MCF 10A (cell line): ENCODE measurements at regions not wholly inside any gene's neighbourhood (a gene's known extent, or its start where the extent isn't known, plus 50 kb on each side); places are given as distances from the start of the nearest gene placed in this dataset.

ENCODE experiments used
- BruUV-seq: library from RNA; stranded (reverse); fragments of 400-500 nt; replicated peaks from 2 replicates; lab custom pipeline; 2021; lab: Mats Ljungman, UMichigan
- CTCF ChIA-PET: fragments of 300-600 bp; sonication (Branson Sonifier 250); formaldehyde crosslinking; extraction: SDS; loops from one replicate; lab custom pipeline; 2021; ENCODE audit warnings: antibody characterized with exemption, inconsistent platforms; lab: Yijun Ruan, JAX
- POLR2A ChIA-PET: fragments of 300-600, 350-650 bp; sonication (Branson Sonifier 250); formaldehyde crosslinking; extraction: SDS; loops from one replicate; lab custom pipeline; 2020; ENCODE audit warnings: antibody characterized with exemption, inconsistent platforms; lab: Yijun Ruan, JAX
- DNase-seq: peaks from one replicate; pipeline ENCODE4 v3.0.0-alpha.2; 2018; ENCODE audit not compliant: unreplicated experiment
- H3K27ac Mint-ChIP-seq: one replicate; pipeline ENCODE4 v1.8.0; 2022; ENCODE audit warnings: mild to moderate bottlenecking, low read depth, mixed read lengths; ENCODE audit not compliant: unreplicated experiment
- H3K27me3 Mint-ChIP-seq: one replicate; pipeline ENCODE4 v1.8.0; 2022; ENCODE audit warnings: mixed read lengths; ENCODE audit not compliant: insufficient read depth, unreplicated experiment
- H3K36me3 Mint-ChIP-seq: one replicate; pipeline ENCODE4 v1.8.0; 2022; ENCODE audit warnings: mild to moderate bottlenecking, moderate library complexity, mixed read lengths; ENCODE audit not compliant: insufficient read depth, unreplicated experiment
- H3K4me1 Mint-ChIP-seq: one replicate; pipeline ENCODE4 v1.8.0; 2022; ENCODE audit warnings: mixed read lengths; ENCODE audit not compliant: insufficient read depth, unreplicated experiment
- H3K4me3 Mint-ChIP-seq: one replicate; pipeline ENCODE4 v1.8.0; 2022; ENCODE audit warnings: mild to moderate bottlenecking, moderate library complexity, mixed read lengths; ENCODE audit not compliant: unreplicated experiment
- H3K9me3 Mint-ChIP-seq: one replicate; pipeline ENCODE4 v1.8.0; 2022; ENCODE audit warnings: mixed read lengths; ENCODE audit not compliant: unreplicated experiment
- intact Hi-C: fragments of 100-400 bp; cut with micrococcal nuclease; formaldehyde crosslinking; loops from 2 replicates; pipeline ENCODE4 v1.14.1; 2022
- TF ChIP-seq, protein P1 (sequence below): fragments of 200-600 bp; IDR thresholded peaks from one replicate; pipeline ENCODE4 v1.8.0; 2022; ENCODE audit warnings: antibody characterized with exemption, mild to moderate bottlenecking; ENCODE audit not compliant: unreplicated experiment

DNA sequence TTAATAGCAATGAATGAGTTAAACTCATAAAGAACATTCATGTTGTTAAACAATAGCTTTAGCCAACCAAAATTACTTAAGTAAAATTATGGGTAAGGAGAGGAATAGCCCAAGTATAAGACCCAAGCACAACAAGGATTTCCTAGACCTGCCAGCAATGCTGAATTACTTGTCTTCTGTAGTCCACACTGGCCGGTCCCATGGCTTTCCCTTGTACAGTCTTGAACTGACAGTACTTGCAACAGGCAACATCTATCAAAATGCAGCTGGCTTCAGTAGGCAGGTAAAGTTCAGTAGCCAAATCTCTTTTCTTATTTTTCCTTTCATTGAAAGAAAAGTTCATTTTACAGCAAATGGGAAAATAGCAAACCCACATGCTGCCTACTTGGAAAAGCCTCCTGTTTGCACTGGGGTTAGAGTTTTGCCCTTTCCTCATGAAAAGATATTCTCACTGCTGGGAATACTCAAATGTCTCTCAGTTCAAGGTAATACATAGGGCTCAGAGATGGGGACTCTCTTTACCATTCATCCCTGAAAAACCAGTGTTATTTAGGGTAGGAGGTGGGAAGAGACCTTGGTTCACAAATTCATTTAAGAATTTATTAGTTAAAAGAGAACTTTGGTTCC lies 222.8 kb downstream of the TTLL7 start:
- POLR2A ChIA-PET, result no interaction called here
- CTCF ChIA-PET, result interaction anchor here (0.6 to 1.2 kb wide), 2 partner anchors 9 to 22 kb away, joined by 3 read pairs; no protein-coding TSS in a partner anchor
- H3K27ac Mint-ChIP-seq, result no peak overlapping the region
- intact Hi-C loops, result no loop called here
- BruUV-seq, result no TSS peak
- no peak overlapping the region for H3K4me3 Mint-ChIP-seq
- TF ChIP-seq, protein P1, sequence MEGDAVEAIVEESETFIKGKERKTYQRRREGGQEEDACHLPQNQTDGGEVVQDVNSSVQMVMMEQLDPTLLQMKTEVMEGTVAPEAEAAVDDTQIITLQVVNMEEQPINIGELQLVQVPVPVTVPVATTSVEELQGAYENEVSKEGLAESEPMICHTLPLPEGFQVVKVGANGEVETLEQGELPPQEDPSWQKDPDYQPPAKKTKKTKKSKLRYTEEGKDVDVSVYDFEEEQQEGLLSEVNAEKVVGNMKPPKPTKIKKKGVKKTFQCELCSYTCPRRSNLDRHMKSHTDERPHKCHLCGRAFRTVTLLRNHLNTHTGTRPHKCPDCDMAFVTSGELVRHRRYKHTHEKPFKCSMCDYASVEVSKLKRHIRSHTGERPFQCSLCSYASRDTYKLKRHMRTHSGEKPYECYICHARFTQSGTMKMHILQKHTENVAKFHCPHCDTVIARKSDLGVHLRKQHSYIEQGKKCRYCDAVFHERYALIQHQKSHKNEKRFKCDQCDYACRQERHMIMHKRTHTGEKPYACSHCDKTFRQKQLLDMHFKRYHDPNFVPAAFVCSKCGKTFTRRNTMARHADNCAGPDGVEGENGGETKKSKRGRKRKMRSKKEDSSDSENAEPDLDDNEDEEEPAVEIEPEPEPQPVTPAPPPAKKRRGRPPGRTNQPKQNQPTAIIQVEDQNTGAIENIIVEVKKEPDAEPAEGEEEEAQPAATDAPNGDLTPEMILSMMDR, result no peak
- no peaks in the 10 kb centered on the region for H3K4me1 Mint-ChIP-seq
- no peaks in the 10 kb centered on the region for H3K36me3 Mint-ChIP-seq
- no peak for DNase-seq
- H3K27me3 Mint-ChIP-seq, result no peaks in the 10 kb centered on the region
- H3K9me3 Mint-ChIP-seq, result no peaks in the 10 kb centered on the region

DNA sequence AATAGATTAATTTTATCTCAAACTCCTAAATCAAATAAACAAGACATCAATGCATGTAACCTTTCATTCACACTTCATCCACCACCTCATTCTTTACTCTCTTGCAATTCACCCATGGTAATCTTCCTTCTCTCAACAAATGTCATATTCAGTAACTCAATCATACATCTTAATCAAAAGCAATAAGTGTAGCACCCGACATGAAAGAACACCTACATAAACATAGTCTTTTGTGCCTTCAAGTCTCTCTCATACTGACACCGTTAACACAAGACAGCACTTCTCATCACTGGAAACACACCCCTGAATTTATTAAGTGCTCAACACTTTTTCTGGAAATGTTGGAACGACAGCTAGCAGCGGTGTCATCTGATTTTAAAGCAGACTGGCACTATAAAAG lies 225.9 kb downstream of the TTLL7 start:
- no TSS peak for BruUV-seq
- Mint-ChIP-seq H3K27me3 (no peaks in the 10 kb centered on the region), H3K36me3 (no peaks in the 10 kb centered on the region), H3K27ac (no peak overlapping the region), H3K4me3 (no peak overlapping the region), H3K9me3 (no peaks in the 10 kb centered on the region), H3K4me1 (no peaks in the 10 kb centered on the region)
- intact Hi-C loops, result no loop called here
- DNase-seq, result no peak
- ChIA-PET CTCF (interaction anchor here (1.0 kb wide), 1 partner anchor 70 kb away, joined by 4 read pairs; no protein-coding TSS in a partner anchor), POLR2A (no interaction called here)
- TF ChIP-seq, protein P1, result no peak

DNA sequence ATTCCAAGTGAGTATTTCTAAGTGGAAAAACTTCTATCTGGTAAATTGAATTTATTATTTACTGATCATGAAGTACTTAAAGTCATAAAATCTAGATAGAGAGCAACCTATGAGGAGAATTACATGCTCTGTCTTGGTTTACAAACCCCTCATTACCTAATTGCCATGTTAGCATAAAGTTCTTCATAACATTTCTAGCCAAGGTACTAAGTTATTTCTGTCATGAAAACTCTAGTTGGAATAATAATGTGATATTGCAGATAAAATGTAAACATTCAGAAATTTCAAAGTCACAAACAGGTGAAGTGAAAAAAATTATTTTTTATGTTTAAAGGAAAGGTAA lies 228.6 kb downstream of the TTLL7 start:
- H3K9me3 Mint-ChIP-seq, result no peaks in the 10 kb centered on the region
- intact Hi-C loops, result no loop called here
- DNase-seq, result no peak
- BruUV-seq, result no TSS peak
- ChIA-PET CTCF (no interaction called here), POLR2A (no interaction called here)
- H3K4me3 Mint-ChIP-seq, result no peak overlapping the region
- TF ChIP-seq, protein P1, result no peak
- no peaks in the 10 kb centered on the region for H3K4me1 Mint-ChIP-seq
- no peaks in the 10 kb centered on the region for H3K27me3 Mint-ChIP-seq
- H3K36me3 Mint-ChIP-seq, result no peaks in the 10 kb centered on the region
- H3K27ac Mint-ChIP-seq, result no peak overlapping the region

DNA sequence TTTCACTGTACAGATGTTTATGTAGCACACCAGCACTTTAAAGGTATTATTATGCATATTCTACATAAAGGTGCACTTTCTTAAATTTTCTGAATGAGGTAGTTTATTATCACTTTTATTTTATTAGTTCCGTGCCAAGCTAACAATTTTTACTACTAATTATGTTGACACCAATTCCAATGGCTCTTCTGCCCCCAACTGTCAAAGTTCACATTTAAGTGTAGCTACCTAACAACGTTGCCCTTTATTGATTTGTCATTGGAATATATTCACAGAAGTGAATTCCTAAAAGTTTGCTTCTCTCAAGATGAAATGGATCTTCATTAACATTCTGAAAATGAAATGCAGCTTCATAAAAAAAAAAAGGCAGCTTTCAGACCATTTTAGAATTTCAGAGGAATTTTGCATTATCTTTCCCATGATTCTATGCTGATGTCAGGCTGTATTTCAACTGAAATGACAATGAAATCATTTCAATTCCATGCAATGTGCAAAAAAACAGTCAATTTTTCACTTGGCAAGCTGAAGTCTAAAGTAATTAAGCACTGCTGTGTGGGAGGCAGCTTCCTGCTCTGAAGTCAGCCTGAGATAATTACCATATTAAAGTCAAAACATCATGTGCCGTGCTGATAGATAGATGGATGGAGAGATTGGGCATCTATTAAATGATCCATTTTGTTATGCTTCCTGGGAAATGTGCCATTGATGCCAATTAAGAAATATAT lies 229.2 kb downstream of the TTLL7 start:
- TF ChIP-seq, protein P1, result no peak
- DNase-seq, result no peak

More for the DNA sequence above, 229.2 kb downstream of the TTLL7 start:
- Mint-ChIP-seq H3K27ac (no peak overlapping the region), H3K9me3 (no peaks in the 10 kb centered on the region), H3K4me1 (no peaks in the 10 kb centered on the region), H3K27me3 (no peaks in the 10 kb centered on the region), H3K4me3 (no peak overlapping the region), H3K36me3 (no peaks in the 10 kb centered on the region)
- BruUV-seq, result no TSS peak
- CTCF ChIA-PET, result interaction anchor here (0.6 to 0.8 kb wide), 2 partner anchors 11 to 43 kb away, joined by 3 read pairs; no protein-coding TSS in a partner anchor
- POLR2A ChIA-PET, result interaction anchor here (1.0 kb wide), 1 partner anchor 9 kb away, joined by 3 read pairs; no protein-coding TSS in a partner anchor
- intact Hi-C loops, result no loop called here
